Activated naive CD8-positive, alpha-beta T cell treated with anti-CD3 and anti-CD28 coated beads, Interleukin-2, amount 10 ng/mL, durations not matched to agents 7 days and 5 days (primary cell): ENCODE measurements at regions not wholly inside any gene's neighbourhood (a gene's known extent, or its start where the extent isn't known, plus 50 kb on each side); places are given as distances from the start of the nearest gene placed in this dataset.
"Not testable (repeated sequence)": the region's sequence is repeated elsewhere in the genome, so short reads cannot be mapped to it uniquely, and the experiment has no call there.

Source experiments
- ATAC-seq: fragments of 150-1000 bp; cut with Tn5 transposase; one replicate; pipeline ENCODE4 v1.10.0; 2021; ENCODE audit warnings: low read depth, moderate library complexity
- POLR2A ChIA-PET: fragments of 350-600 bp; sonication (Branson Sonifier 250); formaldehyde crosslinking; loops from one replicate; lab custom pipeline; 2021; ENCODE audit warnings: antibody characterized with exemption; lab: Charles Lee
- DNase-seq: peaks from one replicate; pipeline ENCODE4 v3.0.0; 2021
- H3K27ac Mint-ChIP-seq: one replicate; pipeline ENCODE4 v1.8.0; 2022; ENCODE audit warnings: mild to moderate bottlenecking, mixed read lengths
- H3K27me3 Mint-ChIP-seq: one replicate; pipeline ENCODE4 v1.8.0; 2022; ENCODE audit warnings: mild to moderate bottlenecking, moderate library complexity, mixed read lengths
- H3K36me3 Mint-ChIP-seq: one replicate; pipeline ENCODE4 v1.8.0; 2021; ENCODE audit warnings: mild to moderate bottlenecking, mixed read lengths
- H3K4me1 Mint-ChIP-seq: one replicate; pipeline ENCODE4 v1.8.0; 2021; ENCODE audit warnings: mixed read lengths
- H3K4me3 Mint-ChIP-seq: one replicate; pipeline ENCODE4 v1.8.0; 2022; ENCODE audit warnings: mild to moderate bottlenecking, moderate library complexity, mixed read lengths
- H3K9me3 Mint-ChIP-seq: one replicate; pipeline ENCODE4 v1.8.0; 2021; ENCODE audit warnings: mixed read lengths

GRCh38 chr10:61063901-61064300, 119.9 kb upstream of the RHOBTB1 start:
- Mint-ChIP-seq H3K27ac (no peak overlapping the region), H3K4me1 (no peaks in the 10 kb centered on the region), H3K27me3 (no peaks in the 10 kb centered on the region), H3K4me3 (no peak overlapping the region), H3K36me3 (no peaks in the 10 kb centered on the region), H3K9me3 (no peaks in the 10 kb centered on the region)
- POLR2A ChIA-PET = no interaction called here
- DNase-seq = no peak
- no peak for ATAC-seq

DNA sequence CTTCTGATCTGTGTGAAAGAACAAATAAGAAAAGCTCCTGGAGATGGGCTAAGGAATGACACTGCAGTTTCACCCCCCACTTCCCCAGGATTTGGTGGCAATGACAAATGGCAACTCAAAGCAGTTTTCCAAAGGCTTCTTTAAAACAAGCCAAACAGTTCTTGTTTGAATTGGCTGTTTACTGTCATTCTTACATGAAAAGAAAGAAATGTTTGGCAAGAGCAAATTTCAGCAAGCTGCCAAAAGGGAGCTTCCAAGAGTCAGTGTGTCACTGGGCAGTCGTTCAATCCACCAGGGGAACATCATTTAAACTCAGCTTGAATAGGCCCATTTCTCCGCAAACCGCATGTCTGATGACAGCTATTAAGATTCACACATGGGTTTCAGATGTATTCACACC, 119.0 kb upstream of the RHOBTB1 start:
- Mint-ChIP-seq H3K27ac (no peak overlapping the region), H3K4me1 (no peaks in the 10 kb centered on the region), H3K4me3 (no peak overlapping the region), H3K27me3 (no peaks in the 10 kb centered on the region), H3K9me3 (no peaks in the 10 kb centered on the region), H3K36me3 (no peaks in the 10 kb centered on the region)
- POLR2A ChIA-PET = no interaction called here
- ATAC-seq (no peak), DNase-seq (no peak)

GRCh38 chr10:61061923-61062504, 118.0 kb upstream of the RHOBTB1 start:
- POLR2A ChIA-PET = no interaction called here
- Mint-ChIP-seq H3K27me3 (no peaks in the 10 kb centered on the region), H3K4me1 (no peaks in the 10 kb centered on the region), H3K4me3 (no peak overlapping the region), H3K9me3 (no peaks in the 10 kb centered on the region), H3K27ac (no peak overlapping the region), H3K36me3 (no peaks in the 10 kb centered on the region)
- DNase-seq (no peak), ATAC-seq (no peak)

DNA sequence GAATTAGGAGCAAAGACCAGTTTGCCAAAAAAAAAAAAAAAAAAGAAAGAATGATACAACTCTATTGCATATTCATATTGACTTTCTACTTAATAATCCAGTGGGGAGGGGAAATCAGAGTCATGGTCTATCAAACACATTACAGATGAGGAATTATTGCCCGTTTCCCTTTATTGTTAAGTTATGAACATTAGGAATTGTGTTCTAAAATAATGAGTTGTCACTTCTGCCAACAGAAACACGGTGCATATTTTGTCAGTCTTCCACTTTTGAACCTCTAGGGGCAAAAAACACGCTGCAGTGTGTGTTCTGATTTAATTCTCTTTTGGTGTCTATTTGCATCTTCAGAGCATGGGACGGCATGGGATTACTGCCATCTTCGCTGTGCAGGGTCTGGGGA, 115.7 kb upstream of the RHOBTB1 start:
- Mint-ChIP-seq H3K9me3 (no peaks in the 10 kb centered on the region), H3K36me3 (no peaks in the 10 kb centered on the region), H3K27me3 (no peaks in the 10 kb centered on the region), H3K4me1 (no peaks in the 10 kb centered on the region), H3K27ac (no peak overlapping the region), H3K4me3 (no peak overlapping the region)
- DNase-seq (no peak), ATAC-seq (no peak)
- POLR2A ChIA-PET = no interaction called here

DNA sequence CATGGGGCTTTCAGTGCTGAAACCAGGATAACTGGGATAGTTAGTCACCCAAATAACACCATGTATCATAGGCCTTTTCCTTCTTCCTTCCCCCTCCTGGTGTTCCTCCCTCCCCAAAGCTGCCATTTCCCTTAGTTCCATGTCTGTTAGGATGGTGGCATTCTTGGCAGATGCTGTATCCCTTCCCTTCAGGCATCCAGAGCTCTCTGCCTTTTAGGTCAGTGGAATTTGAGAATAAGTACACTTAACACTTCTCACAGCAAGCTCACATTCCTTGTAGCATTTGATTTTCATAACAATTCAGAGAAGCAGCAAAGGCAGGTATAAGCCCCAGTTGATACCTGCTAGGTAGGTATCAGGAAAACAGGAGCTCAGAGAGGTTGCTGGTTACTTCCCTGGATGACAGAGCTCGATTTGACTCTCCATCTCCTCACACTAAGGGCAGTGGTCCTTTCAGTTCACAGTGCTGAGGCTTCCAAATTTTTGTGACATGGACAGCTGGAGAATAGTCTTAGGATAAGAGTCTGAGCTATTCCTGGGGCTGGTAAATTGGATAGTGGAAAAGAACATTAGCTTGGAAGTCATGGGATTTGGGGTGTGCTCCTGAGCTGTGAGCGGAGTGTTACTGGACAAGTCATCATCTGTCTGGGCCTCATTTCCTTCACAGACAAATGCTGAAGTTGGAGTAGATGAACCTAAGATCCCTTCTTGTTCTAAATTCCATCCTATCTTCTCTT, 108.7 kb upstream of the RHOBTB1 start:
- H3K4me3 Mint-ChIP-seq = no peak overlapping the region
- H3K27ac Mint-ChIP-seq = no peak overlapping the region
- no peaks in the 10 kb centered on the region for H3K4me1 Mint-ChIP-seq
- ATAC-seq = no peak
- no peaks in the 10 kb centered on the region for H3K9me3 Mint-ChIP-seq
- no peaks in the 10 kb centered on the region for H3K36me3 Mint-ChIP-seq
- peaks cover 3% of the 10 kb centered on the region for H3K27me3 Mint-ChIP-seq
- DNase-seq = no peak
- POLR2A ChIA-PET = no interaction called here

DNA sequence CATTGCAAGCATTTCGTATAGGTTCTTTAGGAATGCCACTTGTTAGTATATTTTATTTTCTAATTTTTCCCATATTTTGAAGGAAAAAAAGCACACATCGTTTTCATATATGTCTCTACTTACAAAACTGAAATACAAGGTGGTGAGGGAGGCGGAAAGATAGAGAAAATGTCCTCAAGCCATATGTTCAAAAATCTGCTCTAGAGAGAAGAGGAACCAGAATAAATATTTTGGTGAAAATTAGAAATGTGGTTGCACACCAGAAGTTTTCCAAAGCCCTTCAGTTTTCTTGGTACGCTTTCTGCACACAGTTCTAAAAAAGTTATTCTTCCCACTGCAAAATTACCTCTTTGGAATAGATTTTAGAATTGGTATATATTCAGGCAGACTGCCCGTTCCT, 107.4 kb upstream of the RHOBTB1 start:
- POLR2A ChIA-PET = no interaction called here
- Mint-ChIP-seq H3K4me1 (no peaks in the 10 kb centered on the region), H3K36me3 (no peaks in the 10 kb centered on the region), H3K27ac (no peak overlapping the region), H3K4me3 (no peak overlapping the region), H3K27me3 (peaks cover 3% of the 10 kb centered on the region), H3K9me3 (no peaks in the 10 kb centered on the region)
- no peak for ATAC-seq
- no peak for DNase-seq

GRCh38 chr10:61050120-61050745, 106.2 kb upstream of the RHOBTB1 start:
- no peak for ATAC-seq
- Mint-ChIP-seq H3K27me3 (peaks cover 3% of the 10 kb centered on the region), H3K9me3 (no peaks in the 10 kb centered on the region), H3K4me3 (no peak overlapping the region), H3K4me1 (no peaks in the 10 kb centered on the region), H3K36me3 (no peaks in the 10 kb centered on the region), H3K27ac (no peak overlapping the region)
- POLR2A ChIA-PET = no interaction called here
- no peak for DNase-seq

DNA sequence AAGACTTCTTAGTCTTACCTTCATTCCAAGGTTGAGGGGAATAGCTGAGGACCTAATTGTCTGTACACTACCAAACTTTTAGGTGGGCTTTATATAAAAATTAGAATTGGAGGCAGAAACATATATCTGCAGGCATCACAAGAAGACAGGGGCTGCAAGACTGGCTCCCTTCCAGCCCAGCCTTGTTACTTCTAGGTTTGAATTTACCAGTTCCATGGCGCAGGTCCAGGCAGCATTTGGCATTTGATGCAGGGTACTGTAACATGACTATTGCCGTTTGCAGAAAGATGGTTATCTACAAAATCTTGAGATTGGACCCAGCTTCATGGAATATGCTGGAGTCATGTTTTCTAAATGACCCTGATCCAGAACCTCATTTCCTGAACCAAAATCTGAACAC, 105.4 kb upstream of the RHOBTB1 start:
- peaks cover 3% of the 10 kb centered on the region for H3K27me3 Mint-ChIP-seq
- ATAC-seq (no peak), DNase-seq (no peak)
- no peak overlapping the region for H3K27ac Mint-ChIP-seq
- H3K4me3 Mint-ChIP-seq = no peak overlapping the region
- no peaks in the 10 kb centered on the region for H3K36me3 Mint-ChIP-seq
- H3K4me1 Mint-ChIP-seq = no peaks in the 10 kb centered on the region
- POLR2A ChIA-PET = no interaction called here
- no peaks in the 10 kb centered on the region for H3K9me3 Mint-ChIP-seq

- Mint-ChIP-seq H3K9me3 (no peaks in the 10 kb centered on the region), H3K27ac (no peak overlapping the region), H3K4me1 (no peaks in the 10 kb centered on the region), H3K27me3 (peaks cover 3% of the 10 kb centered on the region), H3K36me3 (no peaks in the 10 kb centered on the region), H3K4me3 (no peak overlapping the region)
- POLR2A ChIA-PET = no interaction called here
- ATAC-seq = no peak
- DNase-seq = no peak
Measured at GRCh38 chr10:61047788-61048560, 104.0 kb upstream of the RHOBTB1 start.

DNA sequence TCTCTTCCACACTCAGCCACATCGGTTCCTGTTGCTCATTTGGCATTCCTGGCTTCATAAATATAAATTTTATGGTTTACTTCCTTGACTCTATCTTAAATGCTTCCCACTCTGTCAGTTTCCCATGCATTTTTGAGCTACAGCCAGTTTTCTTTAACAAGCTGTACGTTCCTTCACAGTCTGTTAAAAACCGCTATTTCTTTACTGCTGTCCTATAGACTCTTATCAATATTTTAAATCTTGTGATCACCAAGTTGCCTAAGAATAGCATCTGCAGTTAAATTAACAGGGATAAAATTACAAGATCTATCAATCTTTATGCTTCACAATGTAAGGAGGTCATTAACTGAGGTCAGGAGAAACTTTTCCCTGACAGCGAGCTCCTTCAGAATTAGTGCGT, 103.1 kb upstream of the RHOBTB1 start:
- Mint-ChIP-seq H3K4me3 (no peak overlapping the region), H3K36me3 (no peaks in the 10 kb centered on the region), H3K9me3 (no peaks in the 10 kb centered on the region), H3K4me1 (no peaks in the 10 kb centered on the region), H3K27ac (no peak overlapping the region), H3K27me3 (peaks cover 2% of the 10 kb centered on the region)
- no peak for ATAC-seq
- DNase-seq = no peak
- POLR2A ChIA-PET = no interaction called here

GRCh38 chr10:61045480-61045879, 101.5 kb upstream of the RHOBTB1 start:
- H3K27ac Mint-ChIP-seq, ATAC-seq, H3K9me3 Mint-ChIP-seq, H3K27me3 Mint-ChIP-seq, POLR2A ChIA-PET, H3K36me3 Mint-ChIP-seq, H3K4me3 Mint-ChIP-seq, H3K4me1 Mint-ChIP-seq, DNase-seq: not testable (repeated sequence)

- no peaks in the 10 kb centered on the region for H3K4me1 Mint-ChIP-seq
- POLR2A ChIA-PET = no interaction called here
- no peak for ATAC-seq
- no peaks in the 10 kb centered on the region for H3K9me3 Mint-ChIP-seq
- no peaks in the 10 kb centered on the region for H3K27me3 Mint-ChIP-seq
- H3K27ac Mint-ChIP-seq = no peak overlapping the region
- DNase-seq = no peak
- no peak overlapping the region for H3K4me3 Mint-ChIP-seq
- no peaks in the 10 kb centered on the region for H3K36me3 Mint-ChIP-seq
Measured at GRCh38 chr10:61042533-61042932, 98.5 kb upstream of the RHOBTB1 start.

GRCh38 chr10:61040399-61041016, 96.5 kb upstream of the RHOBTB1 start:
- Mint-ChIP-seq H3K4me3 (no peak overlapping the region), H3K27me3 (no peaks in the 10 kb centered on the region), H3K4me1 (no peaks in the 10 kb centered on the region), H3K9me3 (no peaks in the 10 kb centered on the region), H3K36me3 (no peaks in the 10 kb centered on the region), H3K27ac (no peak overlapping the region)
- ATAC-seq = no peak
- DNase-seq = no peak
- POLR2A ChIA-PET = no interaction called here
